GM21367 (cell line): ENCODE measurements at regions not wholly inside any gene's neighbourhood (a gene's known extent, or its start where the extent isn't known, plus 50 kb on each side); places are given as distances from the start of the nearest gene placed in this dataset.
"Not testable (repeated sequence)": the region's sequence is repeated elsewhere in the genome, so short reads cannot be mapped to it uniquely, and the experiment has no call there.

ENCODE experiments used
- ATAC-seq: cut with Tn5 transposase; IDR thresholded peaks from one replicate; pipeline ENCODE4 v1.9.1; 2021; ENCODE audit not compliant: unreplicated experiment

DNA sequence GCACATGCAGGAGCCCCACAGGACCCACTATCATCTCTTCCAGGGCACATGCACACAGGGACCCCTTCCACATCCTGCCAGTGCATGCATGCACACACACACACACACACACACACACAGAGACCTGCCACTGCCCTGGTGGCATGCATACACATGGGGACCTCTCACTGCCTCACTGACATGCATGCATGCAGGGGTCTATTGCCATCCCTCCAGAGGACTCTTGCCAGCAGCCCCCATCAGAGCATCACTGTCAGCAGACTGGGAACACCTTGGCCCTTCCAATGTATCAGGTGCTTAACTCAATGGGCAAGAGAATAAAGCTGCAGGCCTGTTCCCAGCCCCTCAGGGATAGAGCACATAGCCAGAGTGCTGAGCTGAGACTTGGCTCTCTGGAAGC is 433.6 kb upstream of the PPP1R2C start:
- no peak for ATAC-seq

DNA sequence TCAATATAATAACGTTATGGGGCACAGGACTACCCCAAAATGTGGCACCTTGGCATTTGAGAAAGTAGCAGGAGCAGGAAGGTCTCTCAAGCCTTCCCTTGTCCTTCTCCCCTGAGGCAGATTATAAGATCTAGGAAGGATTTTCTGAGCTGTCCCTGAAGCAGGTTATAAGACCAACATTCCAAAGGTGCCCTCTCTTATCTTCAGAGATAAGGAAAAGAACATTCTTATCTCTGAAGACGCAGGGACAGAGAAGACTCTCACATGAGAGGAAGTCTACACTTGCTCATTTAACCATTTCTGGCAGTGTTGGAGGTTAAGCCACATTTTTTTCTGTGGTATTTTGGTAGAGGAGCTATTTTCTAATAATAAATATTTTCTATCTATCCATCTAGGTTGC is 437.9 kb upstream of the MAOA start:
- ATAC-seq = no peak

DNA sequence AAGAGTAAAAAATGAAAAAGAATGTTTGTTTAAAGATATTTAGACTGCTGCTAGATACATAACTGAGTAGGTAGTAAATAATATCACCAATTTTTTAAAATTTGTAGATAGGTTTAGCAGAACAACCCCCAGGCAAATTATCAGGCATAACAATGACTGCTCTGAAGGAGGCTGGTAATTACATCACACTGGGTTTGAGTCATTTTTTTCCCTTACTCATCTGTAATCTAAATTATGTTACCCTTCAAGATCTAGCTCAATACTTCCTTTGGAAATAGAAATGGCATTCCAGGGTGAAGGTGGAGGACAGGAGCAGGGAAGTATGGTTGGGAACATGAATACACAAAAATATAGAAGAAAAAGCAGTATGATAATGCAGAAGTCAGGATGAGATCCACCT is 431.6 kb upstream of the MAOA start:
- no peak for ATAC-seq

DNA sequence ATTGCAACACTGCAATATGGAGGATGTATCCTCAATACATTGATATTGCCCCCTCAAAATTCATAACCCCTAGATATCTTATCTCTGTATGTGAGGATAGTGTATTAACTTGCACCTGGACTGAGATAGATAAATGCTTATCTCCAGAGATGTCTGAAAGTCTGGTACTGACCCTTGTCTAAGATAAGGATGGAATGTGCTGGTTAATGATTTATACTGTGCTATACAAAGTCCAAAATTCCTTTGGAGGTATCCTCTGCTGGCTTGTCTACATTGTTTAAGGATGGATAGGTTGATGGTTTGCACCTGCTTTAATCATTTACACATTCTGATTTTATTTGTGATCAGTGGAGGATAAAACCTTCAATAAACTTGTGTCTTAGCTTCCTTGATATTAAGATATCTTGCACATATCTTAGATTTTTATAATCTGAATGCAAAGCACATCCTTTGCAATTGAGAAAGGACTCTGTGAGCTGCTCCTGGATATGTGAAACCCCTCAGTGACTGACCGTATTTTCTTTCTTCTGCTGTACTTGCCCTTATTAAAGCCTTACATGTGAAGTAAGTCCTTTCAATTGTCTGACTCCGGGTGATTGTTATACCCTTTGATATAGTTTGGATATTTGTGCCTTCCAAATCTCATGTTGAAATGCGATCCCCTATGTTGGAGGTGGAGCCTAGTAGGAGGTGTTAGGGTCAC is 430.3 kb upstream of the MAOA start:
- ATAC-seq = no peak

DNA sequence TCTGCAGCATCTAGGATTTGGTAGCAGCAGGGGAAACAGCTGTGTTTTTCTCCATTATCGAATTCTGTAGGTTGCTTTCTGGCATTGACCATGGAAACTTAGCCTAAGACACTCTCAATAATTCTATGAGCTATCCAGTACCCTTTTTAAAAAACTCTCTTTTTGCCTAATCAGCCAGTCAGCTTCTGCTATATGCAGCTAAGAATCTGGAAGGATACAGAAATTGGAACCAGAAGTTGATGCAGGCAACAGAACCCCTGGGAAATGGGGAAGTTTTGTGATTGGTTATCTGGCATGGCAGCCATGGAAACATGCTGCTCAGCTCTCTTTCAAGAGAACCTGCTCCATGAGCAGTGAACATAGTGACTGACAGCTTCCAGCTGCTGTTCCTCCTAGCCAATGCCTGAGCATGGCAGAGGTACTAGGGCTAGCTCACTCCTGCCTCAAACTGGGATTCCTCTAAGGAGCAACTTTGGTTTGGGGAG is 417.6 kb upstream of the MAOA start:
- no peak for ATAC-seq

DNA sequence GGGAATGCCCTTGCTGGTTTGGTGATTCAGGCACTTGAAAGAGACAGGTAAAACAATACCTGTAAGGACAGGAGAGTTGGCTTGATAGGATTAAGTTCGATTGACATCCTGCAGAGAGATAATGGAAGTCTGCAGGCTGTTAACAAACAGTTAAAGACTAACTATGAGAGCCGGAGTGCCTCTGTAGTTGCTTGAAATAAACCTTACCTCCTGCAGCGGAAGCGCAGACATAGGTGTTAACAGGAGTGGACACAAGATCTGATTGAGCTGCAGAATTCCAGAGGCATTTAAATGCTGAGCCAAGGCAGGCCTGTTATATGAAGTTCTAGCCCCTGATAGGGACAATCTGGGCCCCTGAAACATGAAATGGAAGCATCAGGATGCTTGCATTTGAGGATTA is 416.7 kb upstream of the MAOA start:
- ATAC-seq = no peak

DNA sequence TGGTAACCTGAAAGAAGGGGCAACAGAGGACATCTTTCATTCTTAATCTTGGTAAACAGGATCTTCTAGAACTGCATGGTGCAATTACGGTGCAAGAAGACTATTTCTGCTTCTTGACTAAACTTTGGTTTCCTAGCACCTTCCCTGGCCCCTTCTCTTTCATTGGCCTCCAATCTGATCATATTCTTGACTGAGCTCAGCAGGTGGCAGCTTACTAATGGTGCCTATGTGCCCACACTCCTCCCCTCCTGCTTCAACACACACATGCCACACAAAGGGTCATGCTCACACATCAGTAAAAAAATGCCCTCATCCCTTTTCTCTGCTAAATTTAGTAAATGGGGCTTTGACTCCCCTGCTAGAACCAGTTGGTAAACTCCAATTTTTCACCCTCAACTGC is 400.5 kb upstream of the MAOA start:
- ATAC-seq = no peak

DNA sequence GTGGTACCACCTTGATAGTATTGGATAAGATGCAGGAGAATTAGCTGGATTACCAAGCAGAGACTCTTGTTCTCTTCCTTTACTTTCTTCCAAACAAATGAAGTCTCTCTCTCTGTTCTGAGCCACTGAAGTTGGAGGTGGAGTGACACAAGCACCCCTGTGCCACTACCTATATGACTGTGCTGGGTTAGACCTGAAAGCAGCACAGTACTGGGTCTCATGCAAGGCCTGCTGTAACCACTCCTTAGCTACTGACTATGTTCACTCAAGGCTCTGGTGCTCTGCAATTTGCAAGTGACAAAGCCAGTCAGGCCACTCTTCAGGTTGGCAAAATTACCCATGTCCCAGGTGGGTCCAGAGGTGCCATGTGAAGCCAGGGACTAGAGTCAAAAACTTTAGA is 389.6 kb upstream of the MAOA start:
- no peak for ATAC-seq

DNA sequence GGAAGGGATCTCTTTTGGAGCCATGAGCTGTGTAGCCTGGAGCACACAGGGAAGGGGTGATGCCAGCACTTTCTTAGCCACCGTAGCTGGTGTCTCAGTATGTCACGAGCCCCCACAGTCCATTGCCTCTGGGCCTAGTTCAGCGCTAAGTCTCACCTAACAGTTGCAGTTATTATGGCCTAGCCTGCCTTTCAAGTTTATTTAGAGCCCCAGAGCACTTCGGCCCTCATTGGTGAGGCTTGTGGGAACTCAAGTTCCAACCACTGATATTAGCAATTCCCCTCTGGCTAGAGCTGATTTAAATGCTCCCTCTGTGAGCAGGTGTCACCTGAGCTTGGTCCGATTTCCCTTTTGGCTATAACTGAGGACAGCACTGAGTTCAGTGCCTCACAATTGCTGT is 388.4 kb upstream of the MAOA start:
- no peak for ATAC-seq

DNA sequence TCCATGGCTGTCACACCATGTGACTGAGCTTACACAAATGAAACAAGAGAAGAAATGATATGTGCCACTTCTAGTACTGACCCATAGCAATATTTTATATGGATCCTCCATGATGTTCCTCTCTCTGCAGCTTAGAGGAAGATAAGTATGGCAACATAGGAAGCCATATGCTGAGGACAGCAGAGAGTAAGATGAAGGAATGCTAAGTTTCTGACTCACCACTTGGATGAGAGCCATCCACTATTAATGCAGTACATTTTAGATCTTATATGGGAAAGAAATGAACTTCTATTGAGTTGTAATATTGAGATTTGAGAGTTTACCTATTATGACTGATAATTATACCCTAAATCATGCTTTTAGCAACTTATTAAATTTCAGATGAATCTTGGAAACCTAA is 386.9 kb upstream of the MAOA start:
- no peak for ATAC-seq

DNA sequence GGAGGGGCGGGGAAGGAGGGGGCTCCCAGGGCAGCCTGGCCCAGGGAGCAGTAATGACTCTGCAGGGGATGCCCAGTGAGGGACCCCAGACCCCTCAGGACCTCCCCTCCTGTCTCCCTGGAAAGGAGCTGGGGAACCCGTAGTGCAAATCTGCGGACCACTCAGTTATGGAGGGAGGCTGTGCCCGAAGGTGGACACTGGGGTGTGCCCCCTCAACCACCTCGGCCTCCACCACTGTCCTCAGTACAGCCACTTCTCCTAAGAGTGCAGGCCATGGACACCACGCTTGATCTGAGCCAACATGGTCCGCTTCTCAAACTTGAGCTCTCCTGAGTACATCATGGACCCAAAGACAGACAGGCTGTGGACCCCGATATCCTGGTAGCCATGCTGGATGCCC is 378.2 kb upstream of the MAOA start:
- ATAC-seq = no peak

DNA sequence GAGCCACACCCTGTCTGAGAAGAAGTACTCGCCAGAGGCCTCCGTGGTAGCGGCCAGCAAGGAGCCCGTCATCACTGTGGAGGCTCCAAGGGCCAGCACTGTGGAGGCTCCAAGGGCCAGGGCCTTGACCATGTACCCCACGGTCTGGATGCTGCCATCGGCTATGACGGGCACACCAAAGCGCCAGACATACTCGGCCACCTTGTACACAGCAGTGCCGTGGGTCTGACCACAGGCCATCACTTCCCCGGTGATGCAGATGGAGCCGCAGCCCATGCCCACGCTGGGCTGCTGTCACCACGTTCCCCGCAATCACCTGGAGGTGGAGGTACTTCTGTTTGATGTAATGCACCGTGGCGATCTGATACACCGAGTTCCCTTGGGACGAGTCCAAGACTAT is 377.7 kb upstream of the MAOA start:
- no peak for ATAC-seq

DNA sequence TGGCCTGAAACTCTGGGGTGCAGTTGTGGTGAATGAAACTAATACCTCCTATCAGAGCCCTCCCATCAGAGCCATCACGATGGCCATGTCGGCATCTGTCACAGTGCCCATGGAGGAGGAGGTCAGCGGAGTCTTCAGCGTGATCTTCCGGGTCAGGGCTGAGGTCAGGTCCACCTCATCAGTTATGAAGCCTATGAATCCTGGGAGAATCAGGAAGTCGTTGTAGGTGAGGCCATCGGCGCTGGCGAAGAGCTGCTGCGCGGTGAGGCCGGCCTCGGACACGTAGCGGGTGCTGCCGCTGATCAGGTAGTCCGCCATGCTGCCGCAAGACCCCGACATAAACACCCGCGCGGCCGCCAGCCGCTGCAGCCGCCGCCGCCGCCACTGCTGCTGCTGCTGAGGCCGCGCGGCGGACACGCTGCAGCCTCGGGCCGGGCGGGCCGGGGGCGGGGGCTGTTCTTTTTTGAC is 376.7 kb upstream of the MAOA start:
- no peak for ATAC-seq

DNA sequence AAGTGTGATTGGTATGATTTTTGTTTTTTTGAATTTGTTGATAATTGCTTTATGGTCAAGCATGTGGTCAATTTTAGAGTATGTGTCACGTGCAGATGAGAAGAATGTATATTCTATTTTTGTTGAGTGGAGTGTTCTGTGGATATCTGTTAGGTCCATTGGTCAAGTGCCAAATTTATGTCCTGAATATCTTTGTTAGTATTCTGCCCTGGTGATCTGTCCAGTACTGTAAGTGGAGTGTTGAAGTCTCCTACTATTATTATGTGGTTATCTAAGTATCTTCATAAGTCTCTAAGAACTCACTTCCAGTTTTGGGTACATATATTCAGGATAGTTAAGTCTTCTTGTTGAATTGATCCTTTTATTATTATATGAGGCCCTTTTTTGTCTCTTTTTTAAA is 372.9 kb upstream of the MAOA start:
- ATAC-seq = no peak

DNA sequence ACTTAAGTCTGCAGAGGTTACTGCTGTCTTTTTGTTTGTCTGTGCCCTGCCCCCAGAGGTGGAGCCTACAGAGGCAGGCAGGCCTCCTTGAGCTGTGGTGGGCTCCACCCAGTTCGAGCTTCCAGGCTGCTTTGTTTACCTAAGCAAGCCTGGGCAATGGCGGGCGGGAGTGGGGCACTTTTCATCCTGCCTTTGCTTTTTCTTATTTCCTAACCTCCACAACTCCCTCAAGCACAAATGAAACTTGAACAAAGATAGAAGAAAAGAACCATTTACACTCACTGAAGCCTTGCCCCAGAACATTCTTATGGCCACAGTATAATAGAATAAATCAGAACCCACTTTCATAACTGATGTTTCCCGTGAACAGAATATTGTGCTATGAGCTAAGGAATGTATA is 344.5 kb upstream of the MAOA start:
- not testable (repeated sequence) for ATAC-seq

DNA sequence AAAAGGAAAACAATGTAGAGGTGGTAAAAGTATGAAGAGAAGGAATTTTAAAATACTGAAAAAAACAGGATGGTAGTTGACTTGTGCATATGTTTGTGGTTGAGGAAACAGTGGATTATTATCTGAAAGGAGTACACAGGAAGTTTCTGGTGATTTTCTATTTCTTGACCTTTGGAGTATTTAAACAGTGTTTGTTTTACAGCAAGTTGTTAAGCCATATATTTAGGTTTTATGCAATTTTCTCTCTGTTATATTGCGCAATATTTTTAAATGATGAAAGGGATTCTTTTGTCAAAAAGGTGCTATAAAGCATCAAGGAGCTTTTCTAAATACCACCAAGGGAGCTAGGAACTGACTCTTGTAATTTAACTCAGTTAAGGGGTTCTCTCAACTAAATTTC is 343.1 kb upstream of the MAOA start:
- ATAC-seq = no peak

DNA sequence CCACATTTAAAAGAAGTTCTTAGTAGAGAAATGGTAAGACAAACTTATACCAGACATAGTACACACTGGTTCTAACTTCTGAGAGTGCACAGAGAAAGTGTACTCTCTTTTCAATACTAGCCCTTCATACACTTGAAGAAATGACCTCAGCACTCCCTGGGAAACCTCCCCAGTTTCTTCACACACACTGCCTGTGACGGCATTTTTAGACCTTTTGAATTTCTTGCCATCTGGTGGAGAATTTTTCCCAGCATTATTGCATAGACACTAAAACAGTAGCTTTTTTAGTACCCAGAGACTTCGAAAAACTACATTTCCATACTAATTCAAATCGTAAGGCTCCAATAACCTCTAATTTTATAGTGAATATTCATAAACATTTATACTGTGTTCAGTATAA is 341.6 kb upstream of the MAOA start:
- no peak for ATAC-seq

DNA sequence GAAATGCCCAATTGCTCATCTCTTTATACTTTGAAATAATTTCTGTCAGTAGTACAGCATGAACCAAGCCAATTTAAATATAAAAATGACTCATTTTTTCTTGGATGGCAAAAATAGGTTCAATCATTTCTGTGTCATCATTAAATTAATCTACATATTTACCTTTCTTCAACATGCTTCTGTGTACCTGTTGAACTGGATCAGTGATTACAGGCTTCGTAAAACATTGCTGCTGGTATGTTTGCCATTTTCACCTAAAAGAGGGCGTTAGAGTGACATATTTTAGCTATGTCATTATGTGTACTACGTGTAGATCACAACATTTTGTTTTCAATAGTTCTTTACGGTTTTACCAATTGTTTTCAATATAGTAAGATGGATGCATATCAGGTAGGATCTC is 340.5 kb upstream of the MAOA start:
- no peak for ATAC-seq

DNA sequence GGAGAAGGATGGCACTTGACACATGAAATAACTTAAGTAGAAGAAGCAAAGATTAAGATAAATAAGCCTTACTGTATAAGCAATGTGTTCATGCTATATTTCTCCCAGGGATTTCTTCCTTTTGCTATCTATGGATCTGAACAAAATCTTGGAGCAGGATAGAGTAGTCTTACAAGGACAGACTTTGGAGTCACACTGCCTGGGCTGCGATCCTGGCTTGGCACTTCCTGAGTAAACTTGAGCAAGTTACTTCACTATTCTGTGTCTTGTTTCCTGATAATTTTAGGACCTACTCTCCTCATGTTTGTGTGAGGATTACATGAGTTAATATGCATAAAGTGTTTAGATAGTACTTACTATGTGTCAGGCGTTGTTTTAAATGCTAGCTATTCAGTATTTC is 340.0 kb upstream of the MAOA start:
- ATAC-seq = no peak

DNA sequence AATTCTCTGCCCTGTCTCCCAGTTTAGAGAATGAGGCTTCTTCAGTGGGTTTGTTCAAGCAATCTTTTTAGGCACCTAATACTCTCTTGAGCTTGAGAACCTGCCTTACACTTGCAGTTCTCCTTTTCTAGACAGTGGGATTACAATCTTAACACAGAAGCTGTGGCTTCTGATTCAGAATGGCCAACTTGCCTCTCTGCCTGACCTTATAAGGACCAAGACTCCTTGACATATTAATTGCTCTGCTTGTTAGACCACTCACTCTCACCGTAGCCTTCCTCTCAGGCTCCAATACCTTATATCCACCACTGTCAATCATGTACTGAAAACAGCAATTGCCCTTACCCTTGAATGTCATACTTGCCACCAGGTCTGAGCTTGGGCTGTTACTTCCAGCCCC is 338.7 kb upstream of the MAOA start:
- no peak for ATAC-seq

DNA sequence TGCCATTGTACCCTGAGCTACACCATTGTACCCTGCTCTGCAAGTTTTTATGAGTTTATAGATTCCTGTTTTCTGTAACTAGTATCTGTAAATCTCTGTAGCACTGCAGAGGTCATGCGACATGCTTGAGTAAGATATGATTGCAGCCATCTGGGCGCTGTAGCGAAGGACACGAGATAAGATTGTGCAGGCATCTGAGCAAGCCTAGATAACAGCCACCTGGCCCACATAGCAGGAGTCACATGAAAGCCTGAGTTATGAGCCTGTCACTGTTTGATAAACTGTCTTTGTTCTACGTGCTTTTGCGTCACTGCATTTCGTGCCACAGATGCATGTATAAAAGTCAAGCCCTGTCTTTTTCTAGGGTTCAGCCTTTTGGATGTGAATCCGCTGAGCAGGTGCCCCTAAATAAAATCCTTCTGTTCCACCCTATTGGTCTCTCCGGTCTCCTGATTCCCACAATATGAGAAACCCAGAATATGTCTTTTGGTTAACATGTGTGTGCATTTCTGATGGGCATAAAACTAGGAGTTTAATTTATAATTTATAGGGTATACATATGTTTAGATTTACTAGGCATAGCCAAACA is 327.6 kb upstream of the MAOA start:
- ATAC-seq = no peak

DNA sequence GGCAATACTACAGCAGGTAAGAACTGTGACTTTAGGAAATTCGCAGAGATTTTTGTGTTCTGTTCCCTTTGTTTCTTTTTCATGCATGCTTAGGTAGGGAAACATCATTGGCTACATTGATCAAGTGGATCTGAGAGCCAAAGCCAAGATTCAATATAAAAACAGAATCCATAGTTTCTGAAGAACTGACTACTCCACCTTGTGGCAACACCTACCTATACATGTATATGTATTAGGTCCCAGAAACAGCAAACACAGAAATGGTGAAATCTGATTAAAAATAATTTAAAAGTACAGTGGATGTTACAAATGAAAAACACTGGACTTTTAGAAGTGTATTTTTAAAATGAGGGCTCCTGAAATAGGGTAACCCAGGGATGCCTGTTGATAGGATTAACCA is 322.6 kb upstream of the MAOA start:
- no peak for ATAC-seq

DNA sequence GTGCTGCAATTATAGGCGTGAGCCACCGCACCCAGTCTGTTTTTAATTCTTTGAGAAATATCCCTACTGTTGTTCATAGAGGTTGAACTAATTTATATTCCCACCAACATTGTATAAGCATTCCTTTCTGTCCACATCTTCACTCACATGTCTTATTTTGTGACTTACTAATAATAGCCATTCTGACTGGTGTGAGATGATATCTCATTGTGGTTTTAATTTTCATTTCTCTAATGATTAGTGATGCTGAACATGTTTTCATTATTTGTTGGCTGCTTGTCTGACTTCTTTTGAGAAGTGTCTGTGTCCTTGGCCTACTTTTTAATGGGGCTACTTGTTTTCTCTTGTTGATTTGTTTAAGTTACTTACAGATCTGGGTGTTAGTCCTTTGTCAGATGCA is 310.9 kb upstream of the MAOA start:
- no peak for ATAC-seq
